H1 (cell line): ENCODE measurements at regions not wholly inside any gene's neighbourhood (a gene's known extent, or its start where the extent isn't known, plus 50 kb on each side); places are given as distances from the start of the nearest gene placed in this dataset.

Experiments used
- CHD7 ChIP-seq: fragments of 300-600 bp; sonication (generic); IDR thresholded peaks from 2 replicates; pipeline ENCODE4 v1.7.1; 2012; ENCODE audit warnings: low read length, moderate library complexity, mild to moderate bottlenecking, inconsistent platforms; ENCODE audit not compliant: insufficient replicate concordance
- GABPA ChIP-seq: IDR thresholded peaks from 2 replicates; pipeline ENCODE4 v1.6.1; 2011; ENCODE audit warnings: mild to moderate bottlenecking, low read length, moderate library complexity, borderline replicate concordance; ENCODE audit not compliant: insufficient read depth
- JUN ChIP-seq: IDR thresholded peaks from 2 replicates; pipeline ENCODE4 v1.6.1; 2011; ENCODE audit warnings: low read depth, mild to moderate bottlenecking, improper control_type of control experiment, low read length
- RAD21 ChIP-seq, 2 experiments: IDR thresholded peaks in 1 of 2; conservative IDR thresholded peaks in 1 of 2; 2 replicates each; pipeline ENCODE4 v1.6.1; 2011; ENCODE audit warnings: low read depth in 2 of 2, low read length in 2 of 2, improper control_type of control experiment in 1 of 2, inconsistent platforms in 1 of 2, mild to moderate bottlenecking in 1 of 2, moderate library complexity in 1 of 2
- RFX5 ChIP-seq: IDR thresholded peaks from 2 replicates; pipeline ENCODE4 v1.6.1; 2011; ENCODE audit warnings: low read depth, low read length, improper control_type of control experiment, borderline replicate concordance
- RXRA ChIP-seq: IDR thresholded peaks from 2 replicates; pipeline ENCODE4 v1.6.1; 2011; ENCODE audit warnings: low read depth, mild to moderate bottlenecking, low read length, moderate library complexity; ENCODE audit not compliant: insufficient read depth
- SAP30 ChIP-seq: fragments of 300-600 bp; sonication (generic); IDR thresholded peaks from 2 replicates; pipeline ENCODE4 v1.7.1; 2012; ENCODE audit warnings: low read length, moderate library complexity, mild to moderate bottlenecking, inconsistent platforms; ENCODE audit not compliant: insufficient read depth, insufficient replicate concordance
- TCF12 ChIP-seq: IDR thresholded peaks from 2 replicates; pipeline ENCODE4 v1.6.1; 2011; ENCODE audit warnings: low read depth, mild to moderate bottlenecking, low read length
- USF2 ChIP-seq: IDR thresholded peaks from 2 replicates; pipeline ENCODE4 v1.6.1; 2011; ENCODE audit warnings: low read length, improper control_type of control experiment
- ZNF274 ChIP-seq: IDR thresholded peaks from 2 replicates; pipeline ENCODE4 v1.7.0; 2012; ENCODE audit warnings: low read length, borderline replicate concordance; ENCODE audit errors: extremely low read depth

GRCh38 chr2:157164891-157165290, 92.6 kb upstream of the GALNT5 start (continued):
- no peak for TF ChIP-seq CHD7
- no peak for TF ChIP-seq ZNF274
- TF ChIP-seq RAD21 (IDR thresholded peaks at IDR 0.05 in 1 of 2, conservative IDR thresholded peaks at IDR 0.05 in 1 of 2; ENCODE audit: low read depth in 2 of 2, low read length in 2 of 2): no peak
- no peak for TF ChIP-seq RXRA
- TF ChIP-seq TCF12: no peak
- no peak for TF ChIP-seq USF2
- TF ChIP-seq RFX5: no peak
- TF ChIP-seq GABPA: no peak
- no peak for TF ChIP-seq SAP30
- no peak for TF ChIP-seq JUN
